ENCODE measurements at regions not wholly inside any gene's neighbourhood (a gene's known extent, or its start where the extent isn't known, plus 50 kb on each side); places are given as distances from the start of the nearest gene placed in this dataset.

DNA sequence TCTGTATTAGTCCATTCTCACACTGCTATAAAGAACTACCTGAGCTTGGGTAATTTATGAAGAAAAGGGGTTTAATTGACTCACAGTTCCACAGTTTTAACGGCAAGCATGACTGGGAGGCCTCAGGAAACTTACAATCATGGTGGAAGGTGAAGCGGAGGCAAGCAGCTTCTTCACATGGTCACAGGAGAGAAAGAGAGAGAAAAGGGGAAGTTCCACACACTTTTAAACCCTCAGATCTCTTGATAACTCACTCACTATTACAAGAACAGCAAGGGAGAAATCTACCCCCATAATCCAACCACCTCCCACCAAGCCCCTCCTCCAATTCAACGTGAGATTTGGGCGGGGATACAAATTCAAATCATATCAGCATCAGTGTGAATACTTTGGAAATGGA, 133.4 kb upstream of the SLC30A5 start:
- no peak for DNase-seq

DNA sequence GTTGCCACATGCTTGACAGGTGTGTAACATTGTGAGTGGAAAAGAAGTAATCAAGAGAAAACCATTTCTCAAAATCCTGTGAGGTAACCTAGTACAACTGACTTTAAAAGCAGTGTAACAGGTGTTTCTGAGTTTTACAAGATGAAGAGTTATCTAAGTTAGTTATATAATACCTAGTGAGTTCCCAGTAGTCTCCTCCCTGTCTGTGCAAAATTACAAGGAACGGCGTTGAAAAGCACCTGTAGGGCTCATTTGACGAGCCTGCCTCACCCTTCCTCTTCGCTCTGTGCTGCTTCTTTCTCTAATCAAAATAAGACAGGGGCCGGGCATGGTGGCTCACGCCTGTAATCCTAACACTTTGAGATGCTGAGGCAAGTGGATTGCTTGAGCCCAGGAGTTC, 132.9 kb upstream of the SLC30A5 start:
- DNase-seq, result no peak

DNA sequence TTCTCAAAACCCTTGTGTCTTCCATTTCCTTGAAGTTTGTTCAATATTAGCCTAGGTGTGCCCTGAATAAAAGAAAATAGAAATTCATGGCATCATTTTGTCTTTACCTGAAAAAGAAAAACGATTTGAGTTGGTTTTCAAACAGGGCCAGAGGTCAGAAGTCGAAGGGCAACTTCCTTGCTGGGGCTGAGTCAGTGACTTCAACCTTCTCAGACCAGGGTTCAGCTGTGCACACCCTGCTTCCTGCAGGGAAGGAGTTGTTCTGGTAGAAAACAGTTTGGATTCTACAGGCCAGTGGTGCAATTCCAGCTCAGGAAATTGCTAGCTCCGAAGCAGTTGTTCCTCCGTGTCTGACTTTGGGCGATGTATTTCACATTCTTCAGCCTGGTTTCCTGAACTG, 132.1 kb upstream of the SLC30A5 start:
- no peak for DNase-seq

DNA sequence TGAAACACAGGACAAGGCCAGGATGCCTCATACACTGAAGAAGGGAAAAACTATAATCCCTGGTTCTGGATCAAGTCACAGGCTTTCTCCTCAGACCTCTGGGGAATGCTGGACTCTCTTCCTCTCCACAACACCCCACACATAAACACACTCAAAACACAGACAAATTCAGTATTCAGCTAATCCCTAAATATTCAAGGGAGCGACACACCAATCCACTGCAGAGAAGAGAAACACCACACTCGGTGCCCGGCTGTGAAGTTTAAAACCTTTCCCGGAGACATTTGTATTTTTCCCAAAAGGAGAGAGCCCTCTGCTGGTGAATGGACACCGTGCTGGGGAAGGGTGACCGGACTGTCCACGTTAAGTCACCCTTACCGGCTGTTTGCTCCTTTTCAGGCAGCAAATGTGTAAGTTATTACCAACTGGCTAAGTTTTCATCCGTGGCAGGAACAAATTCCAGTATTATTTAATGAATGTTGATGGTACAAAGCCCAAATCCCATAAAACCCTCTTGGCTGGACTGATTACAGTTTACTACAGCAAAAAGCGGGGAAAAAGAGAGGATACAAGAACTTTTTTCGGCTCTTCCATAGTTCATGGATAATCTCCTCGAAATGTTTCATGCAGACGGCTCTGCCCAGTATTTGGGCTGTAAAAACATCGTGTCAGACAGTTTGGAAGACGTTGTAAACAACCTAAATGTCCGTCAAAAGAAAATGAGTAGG, 130.9 kb upstream of the SLC30A5 start:
- peak; percentile 11 for DNase-seq

DNA sequence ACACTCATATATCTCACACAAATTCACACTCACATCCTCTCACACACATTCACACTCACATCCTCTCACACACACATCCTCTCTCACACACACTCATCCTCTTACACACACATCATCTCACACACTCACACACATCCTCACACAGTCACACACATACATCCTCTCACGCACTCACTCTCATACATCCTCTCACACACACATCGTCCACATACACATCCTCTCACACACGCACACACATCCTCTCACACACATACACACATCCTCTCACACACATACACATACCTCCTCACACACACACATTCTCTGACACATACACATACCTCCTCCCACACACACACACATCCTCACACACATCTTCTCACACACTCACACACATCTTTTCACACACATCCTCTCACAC, 129.1 kb upstream of the SLC30A5 start:
- DNase-seq, result no peak

DNA sequence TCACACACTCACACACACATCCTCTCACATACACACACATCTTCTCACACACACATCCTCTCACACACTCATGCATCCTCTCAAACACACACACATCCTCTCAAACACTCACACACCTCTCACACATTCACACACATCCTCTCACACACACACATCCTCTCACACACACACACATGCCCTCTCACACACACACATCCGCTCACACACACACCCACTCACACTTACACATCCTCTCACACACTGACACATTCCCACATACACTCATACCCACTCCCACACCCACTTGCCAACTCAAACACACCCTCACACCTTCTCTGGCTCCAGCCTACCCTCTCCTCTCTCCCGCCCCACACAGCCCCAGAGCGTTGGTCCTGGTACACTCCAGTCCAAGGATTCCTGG, 127.9 kb upstream of the SLC30A5 start:
- no peak for DNase-seq

DNA sequence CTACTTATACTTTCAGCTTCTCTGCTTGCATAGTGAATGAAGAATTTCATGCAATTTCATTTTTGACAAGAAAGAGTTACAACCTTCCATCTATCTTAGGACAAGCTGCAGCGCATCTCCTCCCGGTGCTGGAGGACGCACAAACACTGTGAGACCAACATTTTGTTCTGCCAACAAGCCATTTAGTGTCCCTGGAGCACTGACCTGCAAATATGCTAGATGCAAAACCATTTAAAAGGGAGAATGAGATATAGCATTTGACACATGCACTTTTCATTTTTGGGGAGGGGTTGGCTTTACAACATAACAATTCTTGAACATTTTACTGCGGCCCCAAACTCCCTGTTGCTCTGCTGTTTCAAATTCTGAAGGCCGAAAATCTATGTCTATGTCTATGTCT, 127.2 kb upstream of the SLC30A5 start:
- DNase-seq, result no peak

DNA sequence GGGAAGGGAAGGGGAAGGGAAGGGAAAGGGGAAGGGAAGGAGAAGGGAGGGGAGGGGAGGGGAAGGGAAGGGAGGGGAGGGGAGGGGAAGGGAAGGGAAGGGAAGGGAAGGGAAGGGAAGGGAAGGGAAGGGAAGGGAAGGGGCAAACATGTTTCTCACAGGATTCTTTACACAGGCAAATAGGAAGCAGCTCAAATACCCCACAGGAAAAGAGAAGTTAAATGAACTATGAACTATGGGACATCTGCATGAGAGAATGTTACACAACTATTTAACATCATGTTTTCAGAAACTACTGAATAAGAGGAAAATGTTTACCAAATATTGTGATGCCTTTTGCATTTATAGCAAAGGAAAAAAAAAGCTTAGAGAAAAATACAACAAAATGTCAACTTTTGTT, 125.4 kb upstream of the SLC30A5 start:
- DNase-seq, result no peak

DNA sequence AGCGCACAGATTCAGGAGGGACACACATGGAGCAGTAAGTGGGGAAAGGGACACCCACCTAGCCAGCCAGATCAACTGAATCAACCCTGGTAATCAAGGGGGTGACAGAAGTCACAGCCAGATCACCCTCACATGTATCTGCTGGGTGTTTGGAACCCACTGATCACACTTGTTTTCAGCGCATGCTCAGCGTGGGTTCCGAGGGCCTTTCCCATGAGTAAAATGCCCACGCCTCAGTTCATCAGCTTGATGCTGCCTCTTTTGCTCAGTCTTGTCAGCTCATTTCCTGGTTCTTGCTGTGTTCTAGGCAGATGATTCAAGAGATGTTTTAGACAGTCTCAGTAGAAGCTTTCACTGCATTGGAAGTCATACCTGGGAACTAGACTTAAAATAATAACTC, 123.2 kb upstream of the SLC30A5 start:
- no peak for DNase-seq

DNA sequence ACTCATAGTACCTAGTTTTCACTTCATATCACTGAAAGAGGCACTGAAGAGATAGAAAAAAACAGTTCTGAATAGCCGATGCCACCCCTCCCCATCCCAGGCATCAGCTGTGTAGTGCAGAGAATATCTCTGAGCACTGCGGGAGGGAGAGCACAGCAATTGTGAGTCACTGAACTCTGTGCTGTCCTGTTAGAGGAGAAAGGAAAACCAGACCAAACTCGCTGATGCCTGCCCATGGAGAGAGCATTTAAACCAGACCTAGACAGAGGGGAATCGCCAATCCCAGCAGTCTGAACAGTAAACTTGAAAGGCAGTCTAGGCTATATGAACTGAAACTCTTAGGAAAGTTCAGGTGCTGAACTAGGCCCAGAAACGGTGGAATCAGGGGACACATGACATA, 120.1 kb upstream of the SLC30A5 start:
- no peak for DNase-seq

DNA sequence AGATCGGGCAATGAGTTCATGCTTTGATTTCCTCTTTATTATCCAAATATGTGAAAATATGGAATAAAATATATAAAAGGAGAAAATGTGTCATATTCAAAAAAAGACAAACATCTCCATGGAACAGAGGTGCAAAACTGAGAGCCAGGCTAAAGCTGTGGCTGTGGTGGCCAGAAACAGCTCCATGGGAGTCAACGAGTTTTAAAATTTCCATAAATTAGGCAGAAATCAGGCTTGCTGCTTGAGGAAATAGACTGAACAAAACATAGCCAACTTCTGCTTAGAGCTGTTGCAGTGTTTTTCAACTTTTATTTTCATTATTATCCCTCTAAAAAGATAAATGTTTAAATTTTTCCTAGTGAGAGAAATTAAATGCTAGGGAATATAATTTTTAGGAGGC, 110.8 kb upstream of the SLC30A5 start:
- DNase-seq, result no peak

DNA sequence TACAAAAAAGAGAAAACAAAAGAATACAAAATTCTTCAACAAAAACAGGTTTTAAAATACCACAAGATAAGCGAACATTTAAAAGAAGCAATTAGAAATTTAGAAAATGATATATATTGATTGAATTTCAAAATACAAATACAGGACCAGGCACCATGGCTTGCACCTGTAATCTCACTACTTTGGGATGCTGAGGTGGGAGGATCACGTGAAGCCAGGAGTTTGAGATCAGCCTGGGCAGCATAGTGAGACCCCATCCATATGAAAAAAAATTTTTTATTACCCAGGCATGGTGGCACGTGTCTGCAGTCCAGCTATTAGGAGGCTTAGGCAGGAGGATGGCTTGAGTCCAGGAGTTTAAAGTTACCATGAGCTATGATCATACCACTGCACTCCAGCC, 109.9 kb upstream of the SLC30A5 start:
- no peak for DNase-seq

DNA sequence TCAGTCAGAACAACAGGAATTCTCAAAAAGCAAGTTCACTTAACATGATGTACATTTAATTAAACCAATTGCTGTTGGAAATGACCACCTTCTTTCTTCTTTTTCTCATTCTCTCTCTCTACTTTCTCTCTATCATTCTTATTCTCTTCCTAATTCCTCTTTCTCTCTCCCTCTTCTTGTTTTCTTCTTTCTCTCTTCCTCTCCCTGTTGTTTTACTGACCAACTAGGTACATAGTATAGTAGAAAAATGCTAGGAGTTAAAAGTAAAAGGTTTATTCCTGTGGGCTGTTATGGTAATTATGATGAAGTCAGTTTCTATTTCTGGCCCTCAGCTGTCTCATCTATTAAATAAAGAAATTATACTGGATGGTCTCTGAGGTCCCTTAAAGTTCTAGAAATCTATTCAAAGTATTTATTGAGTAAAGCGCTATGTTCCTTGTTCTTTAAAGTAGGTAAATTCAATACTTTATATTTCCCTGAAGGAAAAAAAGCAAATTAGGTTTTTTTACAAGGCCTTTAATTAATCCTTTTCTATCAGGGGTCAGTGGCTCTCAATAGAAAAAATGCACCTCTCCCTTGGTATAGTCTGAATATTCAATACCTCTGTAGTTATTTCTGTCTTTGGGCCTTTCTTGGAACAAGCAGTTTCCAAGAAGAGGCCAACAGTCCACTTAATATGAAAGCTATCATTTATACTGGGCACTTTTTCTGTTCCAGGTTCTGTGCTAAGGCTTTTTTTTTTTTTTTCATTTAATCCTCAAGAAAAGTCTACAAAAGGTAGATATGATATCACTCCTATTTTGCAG, 102.3 kb upstream of the SLC30A5 start:
- DNase-seq, result no peak

DNA sequence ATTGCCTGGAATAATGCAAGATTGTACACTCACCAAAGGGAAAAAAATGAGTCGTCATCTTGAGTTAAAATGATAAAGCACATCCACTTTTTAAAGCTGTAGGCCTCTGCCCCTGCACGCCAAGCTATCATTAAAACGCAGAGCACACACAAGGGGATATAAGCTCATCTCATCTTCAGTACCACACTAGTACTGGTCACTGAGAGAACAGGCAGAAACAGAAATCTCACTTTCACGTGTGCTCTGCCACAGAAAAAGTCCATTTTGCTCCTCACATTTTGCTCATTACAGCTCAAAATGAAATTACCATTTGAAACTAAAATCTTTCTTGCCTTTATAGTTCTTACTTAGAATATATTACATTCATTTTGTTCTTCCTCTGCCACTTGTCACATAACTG, 99.2 kb upstream of the SLC30A5 start:
- DNase-seq, result no peak

DNA sequence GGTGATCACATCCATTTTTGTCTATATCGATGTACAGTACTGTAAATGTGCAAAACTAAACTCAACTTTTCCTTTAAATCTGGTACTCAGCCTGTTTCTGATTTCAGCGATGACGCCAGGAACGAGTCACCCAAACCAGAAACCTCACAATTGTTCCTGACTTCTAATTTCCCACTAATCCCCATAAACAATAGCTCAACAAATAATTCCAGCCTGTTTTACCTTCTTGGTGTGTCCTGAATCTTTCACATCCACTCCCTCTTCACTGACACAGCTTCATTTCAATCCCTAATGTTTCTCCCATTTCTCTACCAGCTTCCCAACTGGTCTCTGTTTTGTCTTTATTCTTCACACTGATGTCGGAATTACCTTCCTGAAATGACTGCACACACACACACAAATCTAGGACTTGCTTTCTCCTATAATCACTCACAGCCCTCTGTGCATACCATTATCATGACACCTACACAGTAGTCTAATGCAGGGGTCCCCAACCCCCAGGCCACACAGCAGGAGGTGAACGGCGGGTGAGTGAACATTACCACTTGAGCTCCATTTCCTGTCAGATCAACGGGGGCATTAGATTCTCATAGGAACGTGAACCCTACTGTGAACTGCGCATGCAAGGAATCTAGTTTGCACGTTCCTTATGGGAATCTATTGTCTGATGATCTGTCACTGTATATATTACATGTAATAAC, 97.8 kb upstream of the SLC30A5 start:
- no peak for DNase-seq

DNA sequence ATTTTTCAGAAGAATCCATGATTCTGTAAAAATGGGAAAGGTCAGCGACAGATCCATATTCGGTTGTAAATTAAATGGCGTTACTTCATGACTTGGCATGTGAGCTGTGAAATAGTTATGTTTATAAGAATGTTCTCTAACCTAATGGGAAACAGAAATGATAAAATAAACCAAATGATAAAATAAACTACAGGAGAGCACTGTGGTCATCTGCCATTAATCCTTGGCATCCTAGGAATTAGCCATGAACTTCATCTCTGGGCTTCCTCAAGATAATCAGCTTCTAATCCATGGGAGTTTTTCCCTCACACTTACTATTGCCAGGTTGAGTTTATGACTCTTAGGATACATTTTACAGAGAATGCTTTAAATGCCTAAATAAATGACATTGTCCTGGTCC, 94.6 kb upstream of the SLC30A5 start:
- no peak for DNase-seq

DNA sequence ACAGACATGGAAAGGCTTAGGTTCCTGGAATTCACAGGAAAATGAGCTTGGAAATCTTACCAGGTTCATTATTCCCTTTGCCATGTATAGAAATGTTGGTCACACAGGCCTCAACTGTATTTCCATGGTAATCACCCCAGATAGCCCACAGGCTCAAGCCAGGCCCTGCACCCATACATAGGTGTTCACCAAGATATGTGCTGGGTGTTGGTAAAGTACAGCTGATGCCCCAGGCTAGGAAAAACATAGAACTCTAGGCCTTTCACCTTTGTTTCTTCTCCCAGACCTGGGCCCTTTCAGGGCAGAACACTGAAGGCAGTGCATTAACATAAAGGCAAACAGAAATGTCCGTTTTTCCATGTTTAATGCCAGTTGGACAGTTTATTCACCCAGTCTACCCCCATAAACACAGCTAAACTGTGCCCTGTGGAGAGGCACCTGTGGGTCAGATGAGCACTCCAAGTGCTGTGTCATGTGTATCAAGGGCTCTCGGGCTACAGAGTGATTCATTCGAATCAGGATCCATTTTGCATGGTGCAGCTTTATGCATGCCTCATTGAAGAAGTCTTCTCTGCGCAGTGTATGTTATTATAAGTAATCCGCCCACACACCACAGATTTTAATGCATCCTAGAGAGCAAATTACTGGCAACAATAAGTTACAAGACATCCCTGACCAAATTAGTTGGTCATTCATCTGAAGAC, 93.4 kb upstream of the SLC30A5 start:
- DNase-seq, result no peak

DNA sequence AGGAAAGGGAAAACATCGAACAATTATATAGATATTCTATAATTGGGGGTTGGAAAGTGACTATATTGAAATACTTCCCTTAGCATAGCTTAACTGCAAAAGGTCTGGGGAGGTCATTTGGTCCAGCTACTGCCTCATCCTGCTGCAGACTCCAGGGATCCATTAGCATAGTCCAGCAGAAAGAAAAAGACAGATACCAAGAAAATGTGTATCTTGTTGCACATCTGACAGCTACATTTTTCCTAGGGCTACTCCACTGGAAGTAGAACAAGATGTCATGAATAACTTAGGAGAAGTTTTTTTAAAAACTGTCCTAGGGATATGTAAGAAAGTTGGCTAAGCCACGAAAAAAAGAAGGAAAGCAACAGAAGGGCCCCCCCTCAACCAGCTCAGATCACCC, 92.9 kb upstream of the SLC30A5 start:
- DNase-seq, result no peak

DNA sequence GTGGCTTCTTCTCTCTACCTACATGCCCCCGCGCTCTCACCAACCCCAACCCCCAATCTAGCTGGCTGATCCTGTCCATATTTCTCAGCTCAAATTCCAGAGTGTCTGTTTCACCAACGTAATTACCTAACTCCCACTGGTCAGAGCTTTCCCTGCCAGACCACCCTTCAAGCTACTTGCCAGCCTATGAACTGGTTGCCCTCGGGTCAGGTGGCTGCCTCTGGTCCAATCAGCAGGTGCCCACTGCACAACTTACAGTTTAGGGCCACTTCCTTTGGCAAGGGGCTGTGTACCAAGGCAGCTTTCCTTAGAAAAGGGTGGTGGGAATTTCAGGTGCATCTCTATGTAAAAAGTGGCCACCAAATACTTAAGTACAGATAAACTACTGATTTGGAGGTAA, 92.2 kb upstream of the SLC30A5 start:
- no peak for DNase-seq

DNA sequence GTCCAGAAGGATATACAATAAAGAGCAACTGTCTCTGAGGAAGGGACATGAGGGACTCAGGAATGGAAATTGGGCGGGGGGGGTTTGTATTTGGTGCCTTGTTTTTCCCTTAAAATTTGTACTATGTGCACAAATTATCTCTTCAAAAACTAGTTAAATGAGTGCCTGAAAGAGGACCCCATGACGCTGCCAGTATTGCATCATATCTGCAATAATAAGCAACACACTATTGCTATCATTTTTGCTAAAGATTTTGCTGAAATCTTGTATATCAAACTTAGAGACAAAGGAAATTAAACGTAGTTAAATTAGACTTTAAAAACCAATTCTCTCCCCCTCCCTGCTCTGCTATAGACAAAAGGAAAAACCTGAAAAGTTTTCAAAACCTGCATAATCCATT, 89.7 kb upstream of the SLC30A5 start:
- DNase-seq, result no peak

DNA sequence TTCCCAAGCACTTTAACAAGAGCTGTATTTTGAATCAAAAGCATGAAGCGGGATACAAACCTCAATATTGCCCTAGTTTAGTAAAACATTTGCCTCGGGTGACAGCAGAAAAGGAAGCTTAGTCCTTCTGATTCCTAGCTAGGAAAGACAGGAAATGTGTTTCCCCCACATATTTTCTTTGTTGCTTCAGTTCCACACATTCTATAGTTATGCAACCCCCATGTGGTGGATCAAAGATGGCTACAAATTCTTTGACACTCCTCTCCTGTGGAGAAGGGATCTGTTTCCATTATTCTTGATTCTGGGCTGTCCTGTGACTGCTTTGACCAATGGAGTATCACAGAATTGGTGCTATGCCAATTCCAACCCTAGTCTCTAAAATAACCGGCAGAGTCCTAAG, 89.1 kb upstream of the SLC30A5 start:
- DNase-seq, result no peak

DNA sequence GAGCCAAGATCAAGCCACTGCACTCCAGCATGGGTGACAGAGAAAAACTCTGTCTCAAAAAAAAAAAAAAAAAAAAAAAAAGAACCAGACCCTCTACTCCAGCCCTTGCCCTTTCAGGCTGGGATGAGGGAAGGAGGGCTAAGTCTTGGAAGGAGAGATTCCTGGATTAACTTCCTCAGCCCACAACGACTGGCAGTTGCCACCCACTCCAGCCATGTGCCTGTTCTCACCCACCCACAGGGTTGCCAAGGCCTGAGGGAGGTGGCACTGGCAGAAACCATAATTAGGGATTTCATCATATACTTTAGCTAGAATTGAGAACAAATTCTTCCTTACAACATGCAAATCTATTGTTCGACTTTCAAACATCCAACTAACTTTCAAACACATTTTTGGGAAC, 87.8 kb upstream of the SLC30A5 start:
- no peak for DNase-seq

DNA sequence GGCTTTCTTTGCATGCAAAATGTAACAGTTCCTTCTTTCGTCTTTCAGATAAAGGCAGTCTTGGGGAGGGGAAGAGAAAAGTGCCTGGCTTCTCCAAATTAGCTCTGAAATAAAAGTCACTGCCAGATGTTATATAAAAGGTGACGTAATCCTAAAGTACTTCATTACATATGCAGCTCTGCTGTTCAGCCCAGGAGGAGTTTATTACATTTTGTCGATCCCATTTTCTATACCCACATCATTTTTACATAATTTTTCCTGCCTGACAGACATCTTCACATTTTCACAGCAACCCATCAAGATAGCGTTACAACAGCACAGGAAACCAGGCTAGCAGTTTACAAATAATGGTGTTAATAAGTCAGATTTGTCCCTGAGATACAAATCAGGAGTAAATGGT, 86.7 kb upstream of the SLC30A5 start:
- DNase-seq, result no peak
